Ishikawa (cell line): ENCODE measurements at regions not wholly inside any gene's neighbourhood (a gene's known extent, or its start where the extent isn't known, plus 50 kb on each side); places are given as distances from the start of the nearest gene placed in this dataset.

Source experiments
- CEBPB ChIP-seq: IDR thresholded peaks from 2 replicates; pipeline ENCODE4 v1.6.1; 2012
- CREB1 ChIP-seq: IDR thresholded peaks from 2 replicates; pipeline ENCODE4 v1.6.1; 2012; ENCODE audit warnings: low read depth
- EGR1 ChIP-seq: IDR thresholded peaks from 2 replicates; pipeline ENCODE4 v1.6.1; 2012
- EP300 ChIP-seq: IDR thresholded peaks from 2 replicates; pipeline ENCODE4 v1.6.1; 2012; ENCODE audit warnings: borderline replicate concordance
- FOXM1 ChIP-seq: IDR thresholded peaks from 2 replicates; pipeline ENCODE4 v1.6.1; 2012; ENCODE audit warnings: low read depth, borderline replicate concordance
- NFIC ChIP-seq: IDR thresholded peaks from 2 replicates; pipeline ENCODE4 v1.6.1; 2012
- RAD21 ChIP-seq: IDR thresholded peaks from 2 replicates; pipeline ENCODE4 v1.6.1; 2012; ENCODE audit warnings: low read depth
- TAF1 ChIP-seq: IDR thresholded peaks from 2 replicates; pipeline ENCODE4 v1.6.1; 2012; ENCODE audit warnings: low read depth, mild to moderate bottlenecking
- TCF12 ChIP-seq: IDR thresholded peaks from 2 replicates; pipeline ENCODE4 v1.6.1; 2012; ENCODE audit warnings: low read depth
- TEAD4 ChIP-seq: IDR thresholded peaks from 2 replicates; pipeline ENCODE4 v1.6.1; 2012
- YY1 ChIP-seq: IDR thresholded peaks from 2 replicates; pipeline ENCODE4 v1.6.1; 2012; ENCODE audit warnings: low read depth
- ZBTB7A ChIP-seq: IDR thresholded peaks from 2 replicates; pipeline ENCODE4 v1.6.1; 2012; ENCODE audit warnings: low read depth
- TF ChIP-seq, protein P1 (sequence below): IDR thresholded peaks from 2 replicates; pipeline ENCODE4 v1.6.1; 2012
- TF ChIP-seq, protein P2 (sequence below): IDR thresholded peaks from 2 replicates; pipeline ENCODE4 v1.6.1; 2012
- TF ChIP-seq, protein P3 (sequence below): IDR thresholded peaks from 2 replicates; pipeline ENCODE4 v1.6.1; 2012; ENCODE audit warnings: low read depth, mild to moderate bottlenecking

DNA sequence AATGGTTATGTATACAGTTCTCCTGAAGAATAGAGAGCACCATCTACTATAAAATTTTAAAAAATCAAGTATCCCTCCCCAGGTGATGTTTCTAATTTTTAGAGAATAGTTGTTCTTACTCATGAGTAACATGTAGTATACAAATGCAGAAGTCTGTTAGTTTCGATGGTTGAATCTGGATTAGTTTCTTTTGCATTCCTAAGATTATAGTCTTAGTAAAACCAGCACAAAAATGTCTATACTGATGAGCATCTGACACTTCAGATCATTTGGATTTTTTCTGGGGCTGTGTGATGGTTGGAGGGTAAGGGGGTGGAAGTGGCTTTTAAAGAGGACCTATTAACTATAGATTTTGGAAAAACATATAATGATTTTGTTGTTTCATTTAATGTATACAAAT lies 167.3 kb upstream of the SGO1 start:
- TF ChIP-seq RAD21 (no peak), TEAD4 (no peak), EGR1 (no peak), TAF1 (no peak), TCF12 (no peak), YY1 (no peak), FOXM1 (no peak), CREB1 (no peak), EP300 (no peak), NFIC (no peak)
- TF ChIP-seq, protein P1, sequence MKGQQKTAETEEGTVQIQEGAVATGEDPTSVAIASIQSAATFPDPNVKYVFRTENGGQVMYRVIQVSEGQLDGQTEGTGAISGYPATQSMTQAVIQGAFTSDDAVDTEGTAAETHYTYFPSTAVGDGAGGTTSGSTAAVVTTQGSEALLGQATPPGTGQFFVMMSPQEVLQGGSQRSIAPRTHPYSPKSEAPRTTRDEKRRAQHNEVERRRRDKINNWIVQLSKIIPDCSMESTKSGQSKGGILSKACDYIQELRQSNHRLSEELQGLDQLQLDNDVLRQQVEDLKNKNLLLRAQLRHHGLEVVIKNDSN = no peak
- TF ChIP-seq, protein P2, sequence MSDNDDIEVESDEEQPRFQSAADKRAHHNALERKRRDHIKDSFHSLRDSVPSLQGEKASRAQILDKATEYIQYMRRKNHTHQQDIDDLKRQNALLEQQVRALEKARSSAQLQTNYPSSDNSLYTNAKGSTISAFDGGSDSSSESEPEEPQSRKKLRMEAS = no peak
- TF ChIP-seq, protein P3, sequence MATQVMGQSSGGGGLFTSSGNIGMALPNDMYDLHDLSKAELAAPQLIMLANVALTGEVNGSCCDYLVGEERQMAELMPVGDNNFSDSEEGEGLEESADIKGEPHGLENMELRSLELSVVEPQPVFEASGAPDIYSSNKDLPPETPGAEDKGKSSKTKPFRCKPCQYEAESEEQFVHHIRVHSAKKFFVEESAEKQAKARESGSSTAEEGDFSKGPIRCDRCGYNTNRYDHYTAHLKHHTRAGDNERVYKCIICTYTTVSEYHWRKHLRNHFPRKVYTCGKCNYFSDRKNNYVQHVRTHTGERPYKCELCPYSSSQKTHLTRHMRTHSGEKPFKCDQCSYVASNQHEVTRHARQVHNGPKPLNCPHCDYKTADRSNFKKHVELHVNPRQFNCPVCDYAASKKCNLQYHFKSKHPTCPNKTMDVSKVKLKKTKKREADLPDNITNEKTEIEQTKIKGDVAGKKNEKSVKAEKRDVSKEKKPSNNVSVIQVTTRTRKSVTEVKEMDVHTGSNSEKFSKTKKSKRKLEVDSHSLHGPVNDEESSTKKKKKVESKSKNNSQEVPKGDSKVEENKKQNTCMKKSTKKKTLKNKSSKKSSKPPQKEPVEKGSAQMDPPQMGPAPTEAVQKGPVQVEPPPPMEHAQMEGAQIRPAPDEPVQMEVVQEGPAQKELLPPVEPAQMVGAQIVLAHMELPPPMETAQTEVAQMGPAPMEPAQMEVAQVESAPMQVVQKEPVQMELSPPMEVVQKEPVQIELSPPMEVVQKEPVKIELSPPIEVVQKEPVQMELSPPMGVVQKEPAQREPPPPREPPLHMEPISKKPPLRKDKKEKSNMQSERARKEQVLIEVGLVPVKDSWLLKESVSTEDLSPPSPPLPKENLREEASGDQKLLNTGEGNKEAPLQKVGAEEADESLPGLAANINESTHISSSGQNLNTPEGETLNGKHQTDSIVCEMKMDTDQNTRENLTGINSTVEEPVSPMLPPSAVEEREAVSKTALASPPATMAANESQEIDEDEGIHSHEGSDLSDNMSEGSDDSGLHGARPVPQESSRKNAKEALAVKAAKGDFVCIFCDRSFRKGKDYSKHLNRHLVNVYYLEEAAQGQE = no peak

DNA sequence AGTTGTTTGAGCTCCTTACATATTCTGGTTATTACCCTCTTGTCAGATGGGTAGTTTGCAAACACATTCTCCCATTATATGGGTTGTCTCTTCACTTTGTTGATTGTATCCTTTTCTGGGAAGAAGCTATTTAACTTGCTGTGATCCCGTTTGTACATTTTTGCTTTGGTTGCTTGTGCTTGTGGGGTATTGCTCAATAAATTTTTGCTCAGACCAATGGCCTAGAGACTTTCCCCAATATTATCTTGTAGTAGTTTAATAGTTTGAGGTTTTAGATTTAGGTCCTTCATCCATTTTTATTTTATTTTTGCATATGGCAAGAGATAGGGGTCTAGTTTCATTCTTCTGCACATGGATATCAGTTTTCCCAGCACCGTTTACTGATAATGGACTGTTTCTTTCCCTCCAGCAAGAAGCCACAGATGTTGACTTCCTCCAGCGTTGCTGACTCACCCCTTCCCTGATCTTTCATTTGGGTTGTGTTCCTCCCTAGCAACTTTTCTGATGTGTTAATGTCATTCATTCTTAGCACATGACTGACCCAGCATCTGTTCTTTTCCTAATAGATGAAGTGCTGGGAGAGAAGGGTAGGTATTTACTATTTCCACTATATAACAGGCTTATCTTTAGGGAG lies 166.7 kb upstream of the SGO1 start:
- TF ChIP-seq RAD21 (no peak), CEBPB (no peak)

DNA sequence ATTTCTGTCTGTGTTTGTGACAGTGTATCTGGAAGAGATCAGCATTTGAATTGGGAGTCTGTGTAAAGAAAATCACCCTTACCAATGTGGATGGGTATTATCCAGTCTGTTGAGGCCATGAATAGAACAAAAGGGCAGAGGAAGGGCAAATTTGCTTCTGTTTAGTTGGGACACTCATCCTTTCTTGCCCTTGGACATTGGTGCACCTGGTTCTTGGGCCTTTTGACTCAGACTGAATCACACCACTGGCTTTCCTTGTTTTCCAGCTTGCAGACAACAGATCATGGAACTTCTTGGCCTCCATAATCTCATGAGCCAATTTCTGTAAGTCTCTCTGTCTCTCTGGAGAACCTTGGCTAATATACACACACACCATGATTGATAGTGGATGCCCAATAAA lies 164.4 kb upstream of the SGO1 start:
- TF ChIP-seq CREB1 (no peak), ZBTB7A (no peak), CEBPB (no peak), NFIC (no peak), RAD21 (no peak), YY1 (no peak), TEAD4 (no peak), EGR1 (no peak), TCF12 (no peak), EP300 (no peak), TAF1 (no peak), FOXM1 (no peak)
- TF ChIP-seq, protein P3 = no peak
- TF ChIP-seq, protein P1 = no peak
- TF ChIP-seq, protein P2 = no peak

DNA sequence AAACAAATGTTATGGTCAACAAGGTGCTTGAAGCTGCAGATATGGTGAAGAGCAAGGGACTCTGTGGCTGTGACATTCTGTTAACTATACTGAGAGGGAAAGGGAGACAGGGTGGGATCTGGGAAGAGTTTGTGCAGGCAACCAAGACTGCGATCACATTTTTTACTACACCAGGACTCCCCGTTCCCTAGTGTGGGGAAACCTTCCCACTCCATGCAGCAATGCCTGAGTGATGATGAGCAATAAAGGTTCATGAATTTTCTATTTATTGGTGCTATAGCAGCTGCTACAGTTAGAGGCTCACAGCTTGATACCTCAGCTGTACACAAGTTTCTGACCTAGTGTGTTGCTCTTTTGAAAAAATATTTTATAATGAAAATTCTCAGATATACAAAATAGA lies 160.9 kb upstream of the SGO1 start:
- TF ChIP-seq TAF1 (no peak), ZBTB7A (no peak), TEAD4 (no peak), EGR1 (no peak), TCF12 (no peak), YY1 (no peak), FOXM1 (no peak), RAD21 (no peak), NFIC (no peak), CREB1 (no peak), CEBPB (no peak), EP300 (no peak)
- TF ChIP-seq, protein P3 = no peak
- TF ChIP-seq, protein P2 = no peak
- TF ChIP-seq, protein P1 = no peak
